CMK (cell line): ENCODE measurements at regions not wholly inside any gene's neighbourhood (a gene's known extent, or its start where the extent isn't known, plus 50 kb on each side); places are given as distances from the start of the nearest gene placed in this dataset.

Experiments used
- DNase-seq: peaks from one replicate; pipeline ENCODE4 v3.0.0-alpha.2; 2010; ENCODE audit warnings: low read depth

- DNase-seq = no peak
Observed at GRCh38 chr1:187310038-187310631, 481.4 kb downstream of the PLA2G4A start.

- no peak for DNase-seq
Observed at GRCh38 chr1:187313115-187313514, 484.4 kb downstream of the PLA2G4A start.

GRCh38 chr1:187326557-187326956, 497.8 kb downstream of the PLA2G4A start:
- no peak for DNase-seq

- DNase-seq = no peak
Observed at GRCh38 chr1:187336441-187337168, 507.9 kb downstream of the PLA2G4A start.

GRCh38 chr1:187338762-187339412, 510.1 kb downstream of the PLA2G4A start:
- no peak for DNase-seq

GRCh38 chr1:187342495-187342894, 513.7 kb downstream of the PLA2G4A start:
- no peak for DNase-seq

GRCh38 chr1:187374082-187374481, 545.3 kb downstream of the PLA2G4A start:
- no peak for DNase-seq

GRCh38 chr1:187374742-187375141, 546.0 kb downstream of the PLA2G4A start:
- no peak for DNase-seq

- DNase-seq = no peak
Observed at GRCh38 chr1:187383366-187383765, 554.6 kb downstream of the PLA2G4A start.

- DNase-seq = no peak
Observed at GRCh38 chr1:187384504-187384903, 555.8 kb downstream of the PLA2G4A start.

- DNase-seq = no peak
Observed at GRCh38 chr1:187390215-187390818, 561.6 kb downstream of the PLA2G4A start.

- DNase-seq = no peak
Observed at GRCh38 chr1:187396226-187396625, 567.5 kb downstream of the PLA2G4A start.

GRCh38 chr1:187396929-187397796, 568.4 kb downstream of the PLA2G4A start:
- no peak for DNase-seq

- no peak for DNase-seq
Observed at GRCh38 chr1:187408212-187409004, 579.7 kb downstream of the PLA2G4A start.

- no peak for DNase-seq
Observed at GRCh38 chr1:187409341-187409740, 580.6 kb downstream of the PLA2G4A start.

GRCh38 chr1:187411118-187411517, 582.4 kb downstream of the PLA2G4A start:
- DNase-seq = no peak

GRCh38 chr1:187413405-187414169, 584.8 kb downstream of the PLA2G4A start:
- DNase-seq = no peak

GRCh38 chr1:187415065-187415464, 586.3 kb downstream of the PLA2G4A start:
- DNase-seq = no peak

GRCh38 chr1:187417520-187417919, 588.8 kb downstream of the PLA2G4A start:
- DNase-seq = no peak

GRCh38 chr1:187433598-187433997, 604.8 kb downstream of the PLA2G4A start:
- DNase-seq = no peak
